ENCODE measurements at regions not wholly inside any gene's neighbourhood (a gene's known extent, or its start where the extent isn't known, plus 50 kb on each side); places are given as distances from the start of the nearest gene placed in this dataset.

DNA sequence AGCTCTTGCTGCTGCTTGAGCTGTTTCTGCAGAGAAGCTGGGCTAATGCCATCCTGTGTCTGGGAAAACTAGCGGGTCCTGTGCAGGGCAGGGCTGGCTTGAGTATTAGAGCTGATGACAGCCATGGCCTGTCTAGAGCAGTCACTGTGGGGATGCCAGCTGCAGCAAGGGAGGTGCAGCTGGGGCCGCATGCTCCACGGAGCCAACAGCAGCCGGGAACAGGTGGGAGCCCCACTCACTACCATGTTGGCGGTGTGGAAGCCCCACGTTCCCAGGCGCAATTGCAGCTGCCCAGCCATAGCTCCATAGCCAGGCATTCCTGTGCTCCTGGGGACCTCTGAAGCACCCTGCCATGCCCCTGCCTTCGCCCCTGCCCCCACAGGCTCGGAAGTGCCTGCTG is 212.9 kb downstream of the TFAP2C start:
- TF ChIP-seq ZFX (IDR thresholded peaks at IDR 0.05) (no peak), CTCF (conservative IDR thresholded peaks at IDR 0.05) (no peak)
